H1 (cell line): ENCODE measurements at regions not wholly inside any gene's neighbourhood (a gene's known extent, or its start where the extent isn't known, plus 50 kb on each side); places are given as distances from the start of the nearest gene placed in this dataset.

Experiments
- CTCF ChIA-PET: fragments of 300-600 bp; sonication (Branson Sonifier 250); formaldehyde crosslinking; loops from one replicate; lab custom pipeline; 2021; ENCODE audit not compliant: partially characterized antibody; lab: Charles Lee
- POLR2A ChIA-PET: fragments of 300-600 bp; sonication (Branson Sonifier 250); formaldehyde crosslinking; loops from one replicate; lab custom pipeline; 2021; ENCODE audit warnings: inconsistent platforms; ENCODE audit not compliant: partially characterized antibody; lab: Charles Lee
- DNase-seq, 2 experiments: peaks; one replicate each; pipeline versions ENCODE4 v3.0.0 to v3.0.0-alpha.2; 2010 to 2022; ENCODE audit warnings: low spot score in 2 of 2, low read depth in 1 of 2, mixed read lengths in 1 of 2
- FAIRE-seq: peaks from 2 replicates; lab custom pipeline; 2011; peaks lifted over from hg19 to GRCh38; lab: Jason Lieb, UNC
- H2AFZ ChIP-seq: 2 replicates; pipeline ENCODE4 v1.8.1; 2012; ENCODE audit warnings: low read length, inconsistent platforms
- H2AK5ac ChIP-seq: 2 replicates; pipeline ENCODE4 v1.6.1; 2013; ENCODE audit warnings: low read depth, low read length
- H2BK120ac ChIP-seq: replicated peaks from 2 replicates; pipeline ENCODE3; 2013; ENCODE audit warnings: low read depth, low read length, inconsistent platforms
- H2BK12ac ChIP-seq: 2 replicates; pipeline ENCODE4 v1.6.1; 2013; ENCODE audit warnings: low read depth, low read length
- H2BK15ac ChIP-seq: 2 replicates; pipeline ENCODE4 v1.6.1; 2013; ENCODE audit warnings: low read length
- H2BK20ac ChIP-seq: 2 replicates; pipeline ENCODE4 v1.6.1; 2013; ENCODE audit warnings: low read length
- H2BK5ac ChIP-seq: 2 replicates; pipeline ENCODE4 v1.6.1; 2013; ENCODE audit warnings: low read depth, low read length
- H3K14ac ChIP-seq: 2 replicates; pipeline ENCODE4 v1.6.1; 2013; ENCODE audit warnings: inconsistent platforms; ENCODE audit not compliant: insufficient read length
- H3K18ac ChIP-seq: 2 replicates; pipeline ENCODE4 v1.6.1; 2013; ENCODE audit warnings: low read length; ENCODE audit errors: extremely low read depth
- H3K23ac ChIP-seq: 2 replicates; pipeline ENCODE4 v1.6.1; 2013; ENCODE audit warnings: inconsistent platforms; ENCODE audit not compliant: insufficient read length
- H3K23me2 ChIP-seq: 2 replicates; pipeline ENCODE4 v1.6.1; 2013; ENCODE audit warnings: low read depth, low read length
- H3K27ac ChIP-seq: 2 replicates; pipeline ENCODE4 v1.6.1; 2011; ENCODE audit warnings: low read depth, low read length, inconsistent platforms
- H3K27me3 ChIP-seq, 4 experiments: replicated peaks in 1 of 4; 1 replicate in 1 of 4; 2 replicates in 3 of 4; pipeline versions ENCODE4 v1.6.1 to v1.8.1; 2011 to 2013; ENCODE audit warnings: low read length in 3 of 4, mild to moderate bottlenecking in 3 of 4, inconsistent platforms in 2 of 4, mixed read lengths in 2 of 4, moderate library complexity in 1 of 4; ENCODE audit not compliant: control insufficient read depth in 3 of 4, insufficient read depth in 3 of 4; ENCODE audit errors: extremely low read depth in 1 of 4
- H3K36me3 ChIP-seq, 4 experiments: 2 replicates each; pipeline versions ENCODE4 v1.6.1 to v1.8.1; 2011 to 2013; ENCODE audit warnings: mild to moderate bottlenecking in 4 of 4, low read length in 3 of 4, moderate library complexity in 2 of 4, control low read depth in 1 of 4, inconsistent platforms in 1 of 4; ENCODE audit not compliant: insufficient read depth in 4 of 4, control insufficient read depth in 2 of 4
- H3K4ac ChIP-seq: replicated peaks from 2 replicates; pipeline ENCODE3; 2013; ENCODE audit warnings: low read length, low read depth, mixed read lengths, inconsistent platforms; ENCODE audit not compliant: insufficient read length
- H3K4me1 ChIP-seq, 4 experiments: replicated peaks in 1 of 4; 1 replicate in 1 of 4; 2 replicates in 3 of 4; pipeline versions ENCODE4 v1.6.1 to v1.8.1; 2011 to 2013; ENCODE audit warnings: low read length in 3 of 4, inconsistent platforms in 2 of 4, mixed read lengths in 1 of 4; ENCODE audit not compliant: insufficient read depth in 4 of 4, control insufficient read depth in 3 of 4
- H3K4me2 ChIP-seq, 2 experiments: 2 replicates each; pipeline versions ENCODE4 v1.6.1 to v1.8.1; 2011 to 2013; ENCODE audit warnings: low read depth in 2 of 2, low read length in 2 of 2, control low read depth in 1 of 2, inconsistent platforms in 1 of 2, mild to moderate bottlenecking in 1 of 2; ENCODE audit not compliant: insufficient read depth in 1 of 2
- H3K4me3 ChIP-seq, 4 experiments: fragments of 200-600, 300-600 bp in 1 of 4; sonication (generic), shearing (Covaris generic), sonication (Bioruptor Twin) in 1 of 4; 2 replicates each; pipeline versions ENCODE4 v1.5.1 to v1.8.1; 2011 to 2016; ENCODE audit warnings: low read length in 4 of 4, low read depth in 3 of 4, control low read depth in 2 of 4, inconsistent platforms in 2 of 4, mild to moderate bottlenecking in 2 of 4, mixed read lengths in 1 of 4, moderate library complexity in 1 of 4; ENCODE audit not compliant: insufficient read depth in 2 of 4; ENCODE audit errors: extremely low read depth in 1 of 4
- H3K56ac ChIP-seq: replicated peaks from 2 replicates; pipeline ENCODE3; 2013; ENCODE audit warnings: low read depth, mild to moderate bottlenecking, mixed read lengths, low read length, inconsistent platforms; ENCODE audit not compliant: insufficient read length
- H3K79me1 ChIP-seq: 2 replicates; pipeline ENCODE4 v1.6.1; 2013; ENCODE audit warnings: low read depth, low read length, control low read depth
- H3K79me2 ChIP-seq, 2 experiments: 2 replicates each; pipeline versions ENCODE4 v1.6.1 to v1.8.1; 2012 to 2013; ENCODE audit warnings: low read length in 2 of 2, mild to moderate bottlenecking in 2 of 2, inconsistent platforms in 1 of 2; ENCODE audit not compliant: insufficient read depth in 2 of 2, control insufficient read depth in 1 of 2
- H3K9ac ChIP-seq, 4 experiments: replicated peaks in 1 of 4; 1 replicate in 1 of 4; 2 replicates in 3 of 4; pipeline versions ENCODE4 v1.6.1 to v1.8.1; 2011 to 2013; ENCODE audit warnings: low read depth in 3 of 4, low read length in 3 of 4, control low read depth in 2 of 4, mild to moderate bottlenecking in 2 of 4, moderate library complexity in 2 of 4, inconsistent platforms in 1 of 4; ENCODE audit errors: extremely low read depth in 1 of 4
- H3K9me3 ChIP-seq, 2 experiments: 2 replicates each; pipeline versions ENCODE4 v1.6.1 to v1.8.1; 2012 to 2013; ENCODE audit warnings: mild to moderate bottlenecking in 2 of 2, moderate library complexity in 2 of 2, control low read depth in 1 of 2, inconsistent platforms in 1 of 2, low read depth in 1 of 2, low read length in 1 of 2, mixed read lengths in 1 of 2; ENCODE audit not compliant: insufficient read depth in 2 of 2
- H4K20me1 ChIP-seq, 2 experiments: replicated peaks in 1 of 2; 2 replicates each; pipeline versions ENCODE3 to v1.8.1; 2011 to 2013; ENCODE audit warnings: inconsistent platforms in 2 of 2, low read length in 2 of 2, mild to moderate bottlenecking in 1 of 2; ENCODE audit not compliant: insufficient read depth in 2 of 2, control insufficient read depth in 1 of 2
- H4K5ac ChIP-seq: 2 replicates; pipeline ENCODE4 v1.6.1; 2013; ENCODE audit warnings: low read length, low read depth, mixed read lengths, inconsistent platforms; ENCODE audit not compliant: insufficient read length
- H4K8ac ChIP-seq: 2 replicates; pipeline ENCODE4 v1.8.0; 2013; ENCODE audit warnings: mild to moderate bottlenecking, moderate library complexity, low read length, inconsistent platforms; ENCODE audit not compliant: insufficient read depth; ENCODE audit errors: extremely low read depth
- H4K91ac ChIP-seq: replicated peaks from 2 replicates; pipeline ENCODE3; 2013; ENCODE audit warnings: low read length, mixed read lengths, inconsistent platforms; ENCODE audit not compliant: insufficient read length
- POLR2A ChIP-seq, 2 experiments: IDR thresholded peaks; 1 replicate in 1 of 2; 2 replicates in 1 of 2; pipeline ENCODE4 v1.6.1; 2011; ENCODE audit warnings: low read depth in 2 of 2, low read length in 2 of 2, mild to moderate bottlenecking in 2 of 2; ENCODE audit errors: control extremely low read depth in 1 of 2
- SRF ChIP-seq: IDR thresholded peaks from 2 replicates; pipeline ENCODE4 v1.6.1; 2011; ENCODE audit warnings: mild to moderate bottlenecking, low read depth, low read length, moderate library complexity
- TBP ChIP-seq: IDR thresholded peaks from 2 replicates; pipeline ENCODE4 v1.6.1; 2011; ENCODE audit warnings: low read depth, low read length, improper control_type of control experiment
- TEAD4 ChIP-seq: IDR thresholded peaks from 2 replicates; pipeline ENCODE4 v1.6.1; 2012; ENCODE audit warnings: low read depth, low read length, inconsistent platforms, mixed read lengths
- YY1 ChIP-seq: IDR thresholded peaks from 2 replicates; pipeline ENCODE4 v1.6.1; 2011; ENCODE audit warnings: low read depth, mild to moderate bottlenecking, low read length
- ZNF274 ChIP-seq: IDR thresholded peaks from 2 replicates; pipeline ENCODE4 v1.7.0; 2012; ENCODE audit warnings: low read length, borderline replicate concordance; ENCODE audit errors: extremely low read depth
- WGBS, 2 experiments: shearing (Covaris generic) in 1 of 2; methylation state at CpG; one replicate each; pipeline versions ENCODE4 v1.1.6 to v1.1.7; 2013 to 2015; ENCODE audit warnings: low lambda C conversion rate in 2 of 2, mixed read lengths in 2 of 2, inconsistent platforms in 1 of 2, low coverage in 1 of 2, missing lambda C conversion rate in 1 of 2; ENCODE audit not compliant: insufficient replicate concordance in 2 of 2, insufficient coverage in 1 of 2, insufficient read length in 1 of 2; ENCODE audit errors: extremely low coverage in 1 of 2, missing lambda C conversion rate in 1 of 2; 5-methylcytosine and 5-hydroxymethylcytosine counted together

DNA sequence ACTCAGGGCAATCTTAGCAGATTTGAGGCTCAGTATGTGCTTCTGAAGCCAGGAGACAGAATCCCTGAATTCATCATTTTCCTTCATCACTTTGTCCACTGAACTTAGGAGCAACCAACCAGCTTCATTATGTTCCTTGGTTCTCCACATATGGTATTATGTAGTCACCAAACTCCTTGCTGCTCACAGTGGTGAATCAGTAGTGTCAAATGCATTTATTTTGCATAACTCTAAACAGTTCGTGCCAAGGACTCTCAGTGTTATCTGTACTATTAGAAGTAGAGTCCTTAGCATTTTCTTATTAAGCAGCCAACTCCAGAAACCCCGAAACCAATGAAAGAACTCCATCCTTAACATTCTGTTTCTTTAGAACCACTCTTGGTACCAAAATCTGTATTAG is 466.9 kb upstream of the RGS6 start:
- peaks cover 0 to 6% (median 0%) of the 10 kb centered on the region in 4 experiments; a peak in 4 of 8 replicates for H3K36me3 ChIP-seq
- H2BK5ac ChIP-seq, result no peak overlapping the region
- H3K9ac ChIP-seq, result no peak overlapping the region
- H4K8ac ChIP-seq, result no peak overlapping the region
- H3K56ac ChIP-seq, result no peak overlapping the region
- no peak overlapping the region for H3K14ac ChIP-seq
- H4K20me1 ChIP-seq, result peaks cover 0 to 2% of the 10 kb centered on the region in 2 experiments
- no peak overlapping the region for H3K4ac ChIP-seq
- WGBS, 2 experiments, result 95% methylated on average over 2 of the region's 2 CpGs; no CpG with 5 or more reads in 1 of the 2 experiments
- H3K4me2 ChIP-seq, result no peak overlapping the region
- no peaks in the 10 kb centered on the region for H3K27me3 ChIP-seq
- no peaks in the 10 kb centered on the region for H3K9me3 ChIP-seq
- no peak overlapping the region for H2AFZ ChIP-seq
- no peaks in the 10 kb centered on the region; the same call in 1 of the 2 replicates for H3K23me2 ChIP-seq
- H3K23ac ChIP-seq, result no peak overlapping the region
- no peak overlapping the region for H2BK120ac ChIP-seq
- TF ChIP-seq YY1 (no peak), ZNF274 (no peak), SRF (no peak), TEAD4 (no peak), POLR2A (IDR thresholded peaks at IDR 0.05; ENCODE audit: control extremely low read depth in 1 of 2, low read depth in 2 of 2, low read length in 2 of 2) (no peak), TBP (no peak)
- no peak overlapping the region for H2BK15ac ChIP-seq
- DNase-seq (no peak), FAIRE-seq (no peak)
- H3K27ac ChIP-seq, result no peak overlapping the region
- no peak overlapping the region for H3K4me3 ChIP-seq
- H4K91ac ChIP-seq, result no peak overlapping the region
- peaks cover 3% of the 10 kb centered on the region; the same call in 1 of the 2 replicates for H3K79me1 ChIP-seq
- POLR2A ChIA-PET, result interaction anchor here (0.6 to 1.7 kb wide), 2 partner anchors 8 to 17 kb away, joined by 3 to 6 read pairs; no protein-coding TSS in a partner anchor
- peaks cover 0 to 12% of the 10 kb centered on the region in 2 experiments; a peak in 2 of 4 replicates for H3K79me2 ChIP-seq
- no peak overlapping the region for H4K5ac ChIP-seq
- H2BK20ac ChIP-seq, result no peak overlapping the region
- H2AK5ac ChIP-seq, result no peak overlapping the region
- CTCF ChIA-PET, result interaction anchor here (1.2 to 1.6 kb wide), 2 partner anchors 9 to 87 kb away, joined by 3 to 5 read pairs; no protein-coding TSS in a partner anchor
- H3K4me1 ChIP-seq, result no peaks in the 10 kb centered on the region
- H2BK12ac ChIP-seq, result no peak overlapping the region
- no peak overlapping the region for H3K18ac ChIP-seq
